ENCODE measurements at regions not wholly inside any gene's neighbourhood (a gene's known extent, or its start where the extent isn't known, plus 50 kb on each side); places are given as distances from the start of the nearest gene placed in this dataset.
"Not testable (repeated sequence)": the region's sequence is repeated elsewhere in the genome, so short reads cannot be mapped to it uniquely, and the experiment has no call there.

DNA sequence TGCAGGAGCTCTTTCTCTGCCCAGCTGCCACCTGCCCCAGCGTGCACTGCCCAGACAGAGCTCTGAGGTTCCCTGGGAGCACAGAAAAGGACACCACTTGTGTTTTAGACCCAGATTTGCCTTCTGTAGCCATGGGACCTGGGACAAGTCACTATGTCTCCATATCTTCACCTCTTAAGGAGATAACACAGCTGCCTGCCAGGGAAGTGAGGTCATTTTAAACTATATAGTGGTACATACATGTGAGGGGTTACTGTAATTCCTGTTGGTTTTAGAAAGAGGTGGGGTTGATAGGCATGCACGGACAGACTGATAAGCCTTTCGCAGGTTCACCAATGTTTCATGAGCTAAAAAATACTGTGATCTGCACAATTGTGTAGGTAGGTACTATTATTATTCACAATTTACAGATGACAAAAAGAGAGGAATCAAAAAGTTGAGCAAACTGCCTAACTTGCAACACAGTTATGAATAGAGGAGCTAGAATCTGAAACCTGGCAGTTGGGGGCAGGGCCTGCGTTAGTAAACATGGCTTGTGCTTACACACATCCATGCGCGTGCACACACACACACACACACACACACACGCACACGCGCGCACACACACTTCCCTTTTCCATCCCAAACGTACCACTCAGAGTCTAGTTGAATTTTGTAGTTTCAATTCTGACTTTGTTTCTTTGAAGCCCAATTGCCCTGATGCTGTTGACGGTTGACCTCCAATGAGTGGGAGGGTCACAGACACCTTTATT is 193.6 kb downstream of the FAM43A start:
- TF ChIP-seq, protein P1, sequence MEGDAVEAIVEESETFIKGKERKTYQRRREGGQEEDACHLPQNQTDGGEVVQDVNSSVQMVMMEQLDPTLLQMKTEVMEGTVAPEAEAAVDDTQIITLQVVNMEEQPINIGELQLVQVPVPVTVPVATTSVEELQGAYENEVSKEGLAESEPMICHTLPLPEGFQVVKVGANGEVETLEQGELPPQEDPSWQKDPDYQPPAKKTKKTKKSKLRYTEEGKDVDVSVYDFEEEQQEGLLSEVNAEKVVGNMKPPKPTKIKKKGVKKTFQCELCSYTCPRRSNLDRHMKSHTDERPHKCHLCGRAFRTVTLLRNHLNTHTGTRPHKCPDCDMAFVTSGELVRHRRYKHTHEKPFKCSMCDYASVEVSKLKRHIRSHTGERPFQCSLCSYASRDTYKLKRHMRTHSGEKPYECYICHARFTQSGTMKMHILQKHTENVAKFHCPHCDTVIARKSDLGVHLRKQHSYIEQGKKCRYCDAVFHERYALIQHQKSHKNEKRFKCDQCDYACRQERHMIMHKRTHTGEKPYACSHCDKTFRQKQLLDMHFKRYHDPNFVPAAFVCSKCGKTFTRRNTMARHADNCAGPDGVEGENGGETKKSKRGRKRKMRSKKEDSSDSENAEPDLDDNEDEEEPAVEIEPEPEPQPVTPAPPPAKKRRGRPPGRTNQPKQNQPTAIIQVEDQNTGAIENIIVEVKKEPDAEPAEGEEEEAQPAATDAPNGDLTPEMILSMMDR (IDR thresholded peaks at IDR 0.05; ENCODE audit: extremely low read depth, missing control alignments) = no peak
- DNase-seq (ENCODE audit: low spot score) = no peak

DNA sequence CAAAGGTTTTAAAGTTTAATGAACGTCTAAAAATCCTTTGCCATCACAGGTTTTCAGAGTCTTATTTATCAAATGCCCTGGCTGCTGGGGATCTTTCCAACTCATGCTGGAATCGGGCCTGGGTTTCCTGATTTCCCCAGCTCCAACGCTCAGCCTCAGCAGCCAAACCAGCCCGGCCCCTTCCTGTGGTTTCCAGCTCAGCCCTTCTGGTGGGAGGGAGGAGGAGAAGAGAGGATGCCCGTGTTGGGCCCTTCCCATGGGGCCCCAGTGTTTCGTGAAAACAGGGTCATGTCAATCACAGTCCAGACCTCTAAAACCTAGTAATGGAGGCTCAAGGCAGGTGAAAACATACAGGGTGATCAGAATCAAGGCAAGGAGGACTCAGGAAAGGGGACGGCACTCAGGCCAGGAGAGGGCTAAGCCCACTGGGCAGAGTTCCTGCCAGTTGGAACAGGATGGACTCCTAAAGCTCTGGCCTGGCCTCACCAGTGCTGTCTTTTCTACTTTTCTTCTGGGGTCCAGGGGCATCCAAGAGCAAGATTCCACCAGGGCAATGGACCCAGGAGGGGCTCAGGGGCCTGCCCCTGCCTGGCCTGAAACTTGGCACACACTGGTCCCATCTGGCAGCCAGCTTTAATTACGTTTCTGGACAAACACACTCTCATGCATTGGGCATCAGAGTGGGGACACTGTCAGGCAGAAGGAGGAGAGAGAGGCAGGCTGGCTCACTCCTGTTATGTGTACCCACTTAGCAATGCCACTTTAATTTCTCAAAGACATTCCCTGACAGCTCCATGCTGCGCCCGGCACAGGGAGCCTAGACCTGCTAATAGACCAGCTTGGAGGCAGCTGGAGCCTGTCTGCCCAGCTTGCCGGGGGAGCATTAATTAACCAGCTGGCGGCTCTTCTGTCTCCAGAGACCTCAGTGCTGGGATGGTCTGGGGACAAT is 194.6 kb downstream of the FAM43A start:
- DNase-seq (ENCODE audit: low spot score) = no peak

DNA sequence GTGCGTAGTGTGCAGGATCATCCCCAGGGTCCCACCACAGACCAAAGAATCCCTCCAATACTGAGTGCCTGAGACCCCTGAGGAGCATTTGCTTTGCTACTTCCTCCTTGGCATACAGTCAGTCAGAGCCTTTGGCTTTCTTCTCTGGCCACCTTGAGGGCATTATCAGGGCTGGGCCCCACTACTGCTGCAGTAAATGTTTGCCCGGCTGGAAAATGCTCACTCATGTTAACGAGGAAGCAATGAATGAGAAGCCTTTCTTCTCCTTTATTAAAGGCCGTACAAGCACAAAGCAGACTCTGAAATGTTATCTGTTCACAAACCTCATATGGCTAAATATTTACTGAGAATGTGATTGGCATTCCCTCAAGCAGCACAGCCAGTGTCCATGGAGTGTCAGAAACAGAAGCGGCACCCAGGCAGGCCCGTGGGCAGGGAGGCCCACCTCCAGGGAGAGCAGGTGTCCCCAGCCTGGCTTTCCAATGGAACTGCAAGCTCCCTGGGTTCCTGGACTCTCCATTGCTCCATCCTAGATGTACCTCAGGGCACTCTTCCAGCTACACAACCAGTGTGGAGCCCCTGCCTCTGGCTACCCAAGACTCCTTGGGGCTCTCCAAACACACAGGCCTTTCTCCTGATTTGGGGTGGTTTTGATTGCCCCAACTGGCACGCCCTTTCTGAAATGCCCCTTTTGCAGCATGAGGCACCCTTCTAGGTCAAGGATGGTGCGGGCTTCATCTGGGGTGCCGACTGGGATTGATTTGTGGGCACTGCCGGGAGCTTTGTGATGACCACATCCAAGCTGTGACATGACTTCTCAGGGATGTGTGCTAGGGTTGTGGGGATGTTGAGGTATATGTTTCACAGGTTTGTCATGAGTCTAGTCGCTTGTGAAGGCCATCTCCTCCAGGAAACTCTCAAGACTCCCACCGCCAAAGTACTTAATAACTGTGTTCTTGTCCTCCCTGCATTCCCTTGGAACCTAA is 195.6 kb downstream of the FAM43A start:
- DNase-seq (ENCODE audit: low spot score) = no peak
- TF ChIP-seq, protein P1 (IDR thresholded peaks at IDR 0.05; ENCODE audit: extremely low read depth, missing control alignments) = no peak

More for the DNA sequence above, 194.6 kb downstream of the FAM43A start:
- TF ChIP-seq, protein P1 (IDR thresholded peaks at IDR 0.05; ENCODE audit: extremely low read depth, missing control alignments) = no peak

DNA sequence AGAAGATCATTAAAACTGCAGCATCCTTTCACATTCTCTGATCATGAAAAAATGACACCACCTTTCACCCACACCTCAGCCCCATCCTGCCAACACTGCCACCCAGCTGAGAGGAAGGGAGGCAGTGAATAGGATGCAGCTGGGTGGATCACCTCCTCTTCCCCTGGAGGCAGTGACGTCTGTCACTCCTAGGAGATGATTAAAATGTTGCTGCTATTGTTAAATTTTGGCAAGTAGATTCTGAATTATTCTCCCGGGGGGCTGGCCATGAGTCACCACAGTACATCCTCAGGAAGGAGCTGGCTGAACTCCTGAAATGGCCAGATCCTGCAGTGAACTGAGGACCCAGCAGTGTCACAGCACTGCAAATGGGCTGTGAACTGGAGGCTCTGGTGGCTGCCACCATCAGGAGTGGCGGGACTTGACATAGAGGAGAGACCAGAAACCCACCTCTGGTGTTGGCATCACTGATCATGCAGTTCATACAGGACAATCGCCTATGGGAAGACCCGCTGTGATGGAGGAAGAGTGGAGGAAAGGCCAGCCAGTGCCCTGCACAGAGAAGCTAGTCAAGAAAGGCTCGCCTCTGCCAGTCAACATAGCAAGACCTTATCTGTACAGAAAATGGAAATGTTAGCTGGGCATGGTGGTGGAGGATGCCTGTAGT is 199.1 kb downstream of the FAM43A start:
- DNase-seq (ENCODE audit: low spot score) = no peak
- TF ChIP-seq, protein P1 (IDR thresholded peaks at IDR 0.05; ENCODE audit: extremely low read depth, missing control alignments) = no peak

DNA sequence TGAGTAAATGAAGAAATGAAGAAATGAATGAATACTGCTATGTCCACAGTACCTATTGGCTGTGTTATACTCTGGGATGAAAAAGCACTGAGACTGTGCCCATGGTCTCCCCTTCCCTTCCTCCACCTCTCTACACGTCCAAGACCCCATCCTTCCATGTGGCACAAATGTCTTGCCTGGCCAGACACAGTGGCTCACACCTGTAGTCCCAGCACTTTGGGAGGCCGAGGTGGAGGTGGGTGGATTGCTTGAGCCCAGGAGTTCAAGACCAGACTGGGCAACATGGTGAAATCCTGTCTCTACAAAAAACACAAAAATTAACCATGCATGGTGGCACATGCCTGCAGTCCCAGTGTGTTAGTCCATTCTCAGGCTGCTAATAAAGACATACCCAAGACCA is 200.1 kb downstream of the FAM43A start:
- no peak for DNase-seq (ENCODE audit: low spot score)
- TF ChIP-seq, protein P1 (IDR thresholded peaks at IDR 0.05; ENCODE audit: extremely low read depth, missing control alignments) = no peak

DNA sequence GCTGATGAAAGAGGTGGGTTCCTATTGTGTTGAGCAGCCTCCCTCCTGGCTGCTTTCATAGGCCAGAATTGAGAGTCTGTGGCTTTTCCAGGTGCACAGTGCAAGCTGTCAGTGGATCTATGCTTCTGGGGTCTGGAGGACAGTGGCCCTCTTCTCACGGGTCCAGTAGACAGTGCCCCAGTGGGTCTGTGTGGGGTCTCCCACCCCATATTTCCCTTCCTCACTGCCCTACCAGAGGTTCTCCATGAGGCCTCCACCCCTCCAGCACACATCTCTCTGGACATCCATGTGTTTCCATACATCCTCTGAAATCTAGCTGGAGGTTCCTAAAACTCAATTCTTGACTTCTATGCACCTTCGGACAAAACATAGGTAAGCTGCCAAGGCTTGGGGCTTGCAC is 201.2 kb downstream of the FAM43A start:
- DNase-seq (ENCODE audit: low spot score) = no peak
- TF ChIP-seq, protein P1 (IDR thresholded peaks at IDR 0.05; ENCODE audit: extremely low read depth, missing control alignments) = no peak

DNA sequence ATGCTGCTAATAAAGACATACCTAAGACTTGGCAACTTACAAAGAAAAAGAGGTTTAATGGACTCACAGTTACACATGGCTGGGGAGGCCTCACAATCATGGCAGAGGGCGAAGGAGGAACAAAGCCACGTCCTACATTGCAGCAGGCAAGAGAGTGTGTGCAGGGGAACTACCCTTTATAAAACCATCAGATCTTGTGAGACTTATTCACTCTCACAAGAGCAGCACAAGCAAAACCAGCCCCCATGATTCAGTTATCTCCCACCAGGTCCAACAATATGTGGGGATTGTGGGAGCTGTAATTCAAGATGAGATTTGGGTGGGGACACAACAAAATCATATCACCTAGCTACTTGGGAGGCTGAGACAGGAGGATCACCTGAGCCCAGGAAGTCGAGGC is 202.4 kb downstream of the FAM43A start:
- DNase-seq (ENCODE audit: low spot score) = not testable (repeated sequence)

Data from GM20000 (cell line).